Thoracic aorta (tissue), 2 donors: ENCODE measurements at regions not wholly inside any gene's neighbourhood (a gene's known extent, or its start where the extent isn't known, plus 50 kb on each side); places are given as distances from the start of the nearest gene placed in this dataset.

Experiments used
- ATAC-seq: fragments of 150-250 bp; one replicate; pipeline ENCODE4 v1.8.0; 2017; ENCODE audit warnings: low read depth; ENCODE audit not compliant: insufficient number of reproducible peaks, low FRiP score
- DNase-seq: peaks from one replicate; pipeline ENCODE4 v3.0.0-alpha.2; 2020; ENCODE audit warnings: low spot score
- H3K27ac ChIP-seq, 2 donors: fragments of 200-600 bp; sonication (generic); 1 replicate in 1 of 2; 2 replicates in 1 of 2; pipeline ENCODE4 v1.5.1; 2016; ENCODE audit warnings: mild to moderate bottlenecking in 2 of 2, moderate library complexity in 2 of 2
- H3K27me3 ChIP-seq: fragments of 200-600 bp; sonication (generic); replicated peaks from 2 replicates; pipeline ENCODE4 v1.6.0; 2016; ENCODE audit warnings: mild to moderate bottlenecking; ENCODE audit not compliant: insufficient read depth
- H3K36me3 ChIP-seq: fragments of 200-600 bp; sonication (generic); one replicate; pipeline ENCODE4 v1.5.1; 2016
- H3K4me1 ChIP-seq, 2 donors: fragments of 200-600 bp; sonication (generic); 1 replicate in 1 of 2; 2 replicates in 1 of 2; pipeline versions ENCODE4 v1.5.1 to v1.6.0; 2016; ENCODE audit warnings: low read depth in 2 of 2, mild to moderate bottlenecking in 1 of 2; ENCODE audit not compliant: control insufficient read depth in 1 of 2
- H3K4me3 ChIP-seq: fragments of 200-600 bp; sonication (generic); 2 replicates; pipeline ENCODE4 v1.5.1; 2016; ENCODE audit warnings: mild to moderate bottlenecking
- H3K9me3 ChIP-seq: fragments of 200-600 bp; sonication (generic); 2 replicates; pipeline ENCODE4 v1.5.1; 2016
- CTCF ChIP-seq: fragments of 200-600 bp; sonication (generic); IDR thresholded peaks from one replicate; pipeline ENCODE4 v1.5.1; 2019; ENCODE audit warnings: antibody characterized with exemption

- DNase-seq (no peak), ATAC-seq (no peak)
- no peak overlapping the region for H3K4me3 ChIP-seq
- no peak overlapping the region for H3K27ac ChIP-seq
- H3K36me3 ChIP-seq: no peaks in the 10 kb centered on the region
- no peaks in the 10 kb centered on the region for H3K4me1 ChIP-seq
- TF ChIP-seq CTCF: no peak
- H3K9me3 ChIP-seq: peaks cover 15% of the 10 kb centered on the region
- no peaks in the 10 kb centered on the region for H3K27me3 ChIP-seq
These were observed 58.8 kb upstream of the ZNF681 start for GRCh38 chr19:23817519-23817918.

- no peak for TF ChIP-seq CTCF
- no peak for ATAC-seq
- H3K27ac ChIP-seq: no peak overlapping the region
- DNase-seq: no peak
- H3K9me3 ChIP-seq: no peaks in the 10 kb centered on the region
- no peak overlapping the region for H3K4me3 ChIP-seq
- H3K36me3 ChIP-seq: no peaks in the 10 kb centered on the region
- H3K4me1 ChIP-seq: no peaks in the 10 kb centered on the region
- no peaks in the 10 kb centered on the region for H3K27me3 ChIP-seq
These were observed 51.8 kb upstream of the ZNF681 start for GRCh38 chr19:23810496-23810895.
